Natural killer cell (primary cell): ENCODE measurements at regions not wholly inside any gene's neighbourhood (a gene's known extent, or its start where the extent isn't known, plus 50 kb on each side); places are given as distances from the start of the nearest gene placed in this dataset.

ENCODE experiments used
- ATAC-seq, 3 donors: fragments of 150-1000 bp in 2 of 3; fragments of 200-7000 bp in 1 of 3; cut with Tn5 transposase; 1 replicate in 1 of 3; 2 replicates in 2 of 3; pipeline ENCODE4 v1.10.0; 2021; ENCODE audit warnings: mild to moderate bottlenecking in 2 of 3, moderate library complexity in 2 of 3
- DNase-seq, 2 donors: peaks; one replicate each; pipeline versions ENCODE4 v3.0.0 to v3.0.0-alpha.2; 2013 to 2021; ENCODE audit warnings: mixed read lengths in 1 of 2
- H3K27ac ChIP-seq: one replicate; pipeline ENCODE4 v1.5.1; 2013; ENCODE audit warnings: mild to moderate bottlenecking, low read length
- H3K27me3 ChIP-seq: one replicate; pipeline ENCODE4 v1.6.1; 2013; ENCODE audit warnings: low read length; ENCODE audit not compliant: control insufficient read depth, insufficient read depth
- H3K36me3 ChIP-seq: one replicate; pipeline ENCODE4 v1.6.1; 2013; ENCODE audit warnings: low read length; ENCODE audit not compliant: control insufficient read depth, insufficient read depth
- H3K4me1 ChIP-seq: one replicate; pipeline ENCODE4 v1.6.1; 2013; ENCODE audit warnings: low read length; ENCODE audit not compliant: control insufficient read depth, insufficient read depth
- H3K4me3 ChIP-seq: one replicate; pipeline ENCODE4 v1.5.1; 2013; ENCODE audit warnings: low read length
- H3K9me3 ChIP-seq: one replicate; pipeline ENCODE4 v1.6.1; 2013; ENCODE audit warnings: low read length; ENCODE audit not compliant: control insufficient read depth, insufficient read depth
- H3K27ac Mint-ChIP-seq, 2 donors: one replicate each; pipeline ENCODE4 v1.8.0; 2022; ENCODE audit warnings: mild to moderate bottlenecking in 2 of 2, mixed read lengths in 2 of 2, moderate library complexity in 1 of 2
- H3K27me3 Mint-ChIP-seq, 2 donors: one replicate each; pipeline ENCODE4 v1.8.0; 2022; ENCODE audit warnings: low read depth in 2 of 2, mixed read lengths in 2 of 2
- H3K36me3 Mint-ChIP-seq: one replicate; pipeline ENCODE4 v1.8.0; 2022; ENCODE audit warnings: mixed read lengths
- H3K4me1 Mint-ChIP-seq, 2 donors: one replicate each; pipeline ENCODE4 v1.8.0; 2022; ENCODE audit warnings: mixed read lengths in 2 of 2
- H3K4me3 Mint-ChIP-seq: one replicate; pipeline ENCODE4 v1.8.0; 2022; ENCODE audit warnings: mild to moderate bottlenecking, moderate library complexity, mixed read lengths
- H3K9me3 Mint-ChIP-seq, 2 donors: one replicate each; pipeline ENCODE4 v1.8.0; 2022; ENCODE audit warnings: mixed read lengths in 2 of 2
- WGBS: methylation state at CpG from one replicate; pipeline ENCODE4 v1.1.7; 2013; ENCODE audit warnings: missing lambda C conversion rate; ENCODE audit not compliant: insufficient coverage; 5-methylcytosine and 5-hydroxymethylcytosine counted together
- intact Hi-C: fragments of 100-400 bp; cut with micrococcal nuclease; formaldehyde crosslinking; loops from one replicate; pipeline ENCODE4 v1.14.2; 2022
- TF ChIP-seq, protein P1 (sequence below): fragments of 200-600 bp; IDR thresholded peaks from one replicate; pipeline ENCODE4 v1.8.0; 2022; ENCODE audit warnings: antibody characterized with exemption

- ATAC-seq (no peak), DNase-seq (no peak)
- Histone ChIP-seq H3K9me3 (no peaks in the 10 kb centered on the region), H3K4me1 (no peaks in the 10 kb centered on the region), H3K27me3 (no peaks in the 10 kb centered on the region), H3K27ac (no peak overlapping the region), H3K4me3 (no peak overlapping the region), H3K36me3 (no peaks in the 10 kb centered on the region)
- no peak overlapping the region for H3K4me3 Mint-ChIP-seq
- intact Hi-C loops = loop anchor here (10.0 kb wide), 1 partner anchor 56 kb away; no protein-coding TSS in a partner anchor
- H3K27ac Mint-ChIP-seq = no peak overlapping the region
- peaks cover 0 to 3% of the 10 kb centered on the region in 2 donors for H3K27me3 Mint-ChIP-seq
- H3K9me3 Mint-ChIP-seq = peaks cover 6 to 7% of the 10 kb centered on the region in 2 donors
- TF ChIP-seq, protein P1, sequence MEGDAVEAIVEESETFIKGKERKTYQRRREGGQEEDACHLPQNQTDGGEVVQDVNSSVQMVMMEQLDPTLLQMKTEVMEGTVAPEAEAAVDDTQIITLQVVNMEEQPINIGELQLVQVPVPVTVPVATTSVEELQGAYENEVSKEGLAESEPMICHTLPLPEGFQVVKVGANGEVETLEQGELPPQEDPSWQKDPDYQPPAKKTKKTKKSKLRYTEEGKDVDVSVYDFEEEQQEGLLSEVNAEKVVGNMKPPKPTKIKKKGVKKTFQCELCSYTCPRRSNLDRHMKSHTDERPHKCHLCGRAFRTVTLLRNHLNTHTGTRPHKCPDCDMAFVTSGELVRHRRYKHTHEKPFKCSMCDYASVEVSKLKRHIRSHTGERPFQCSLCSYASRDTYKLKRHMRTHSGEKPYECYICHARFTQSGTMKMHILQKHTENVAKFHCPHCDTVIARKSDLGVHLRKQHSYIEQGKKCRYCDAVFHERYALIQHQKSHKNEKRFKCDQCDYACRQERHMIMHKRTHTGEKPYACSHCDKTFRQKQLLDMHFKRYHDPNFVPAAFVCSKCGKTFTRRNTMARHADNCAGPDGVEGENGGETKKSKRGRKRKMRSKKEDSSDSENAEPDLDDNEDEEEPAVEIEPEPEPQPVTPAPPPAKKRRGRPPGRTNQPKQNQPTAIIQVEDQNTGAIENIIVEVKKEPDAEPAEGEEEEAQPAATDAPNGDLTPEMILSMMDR = no peak
- no peaks in the 10 kb centered on the region for H3K4me1 Mint-ChIP-seq
- no peaks in the 10 kb centered on the region for H3K36me3 Mint-ChIP-seq
- WGBS = 89% methylated on average over 6 of the region's 6 CpGs
These were observed 429.7 kb upstream of the KLF4 start for GRCh38 chr9:107919263-107919662.

GRCh38 chr9:107918749-107919148 is 429.2 kb upstream of the KLF4 start:
- intact Hi-C loops = loop anchor here (10.0 kb wide), 1 partner anchor 56 kb away; no protein-coding TSS in a partner anchor
- Mint-ChIP-seq H3K27ac (no peak overlapping the region), H3K27me3 (peaks cover 0 to 3% of the 10 kb centered on the region in 2 donors), H3K36me3 (no peaks in the 10 kb centered on the region), H3K4me3 (no peak overlapping the region), H3K4me1 (no peaks in the 10 kb centered on the region), H3K9me3 (peaks cover 6 to 7% of the 10 kb centered on the region in 2 donors)
- Histone ChIP-seq H3K4me1 (no peaks in the 10 kb centered on the region), H3K36me3 (no peaks in the 10 kb centered on the region), H3K27ac (no peak overlapping the region), H3K9me3 (no peaks in the 10 kb centered on the region), H3K4me3 (no peak overlapping the region), H3K27me3 (no peaks in the 10 kb centered on the region)
- WGBS = 90% methylated on average over 11 of the region's 11 CpGs
- ATAC-seq = no peak
- TF ChIP-seq, protein P1 = no peak
- no peak for DNase-seq

DNA sequence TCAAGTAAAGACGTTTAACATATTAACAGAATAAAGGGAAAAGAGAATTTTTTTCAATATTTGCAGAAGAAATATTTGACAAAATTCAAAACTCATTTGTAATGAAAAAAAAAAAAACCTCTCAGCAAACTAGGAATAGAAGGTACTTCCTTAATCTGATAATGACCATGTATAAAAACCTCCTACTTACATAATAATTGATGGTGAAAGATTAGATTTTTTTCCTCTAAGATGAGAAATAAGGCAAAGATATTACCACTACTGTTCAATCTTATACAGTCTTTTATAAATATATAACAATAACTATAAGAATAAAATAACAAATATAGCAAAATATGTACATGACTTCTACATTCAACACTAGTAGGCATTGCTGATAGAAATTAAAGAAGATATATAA is 424.6 kb upstream of the KLF4 start:
- no peaks in the 10 kb centered on the region for H3K4me1 ChIP-seq
- Mint-ChIP-seq H3K4me1 (no peaks in the 10 kb centered on the region), H3K27me3 (no peaks in the 10 kb centered on the region), H3K36me3 (no peaks in the 10 kb centered on the region), H3K9me3 (peaks cover 6 to 7% of the 10 kb centered on the region in 2 donors), H3K27ac (no peak overlapping the region), H3K4me3 (no peak overlapping the region)
- ATAC-seq (no peak), DNase-seq (no peak)
- no peaks in the 10 kb centered on the region for H3K36me3 ChIP-seq
- H3K9me3 ChIP-seq = no peaks in the 10 kb centered on the region
- intact Hi-C loops = loop anchor here (10.0 kb wide), 1 partner anchor 61 kb away; no protein-coding TSS in a partner anchor
- no CpG with 5 or more reads among the region's 1 CpG for WGBS
- TF ChIP-seq, protein P1 = no peak
- no peak overlapping the region for H3K27ac ChIP-seq
- H3K4me3 ChIP-seq = no peak overlapping the region
- no peaks in the 10 kb centered on the region for H3K27me3 ChIP-seq

DNA sequence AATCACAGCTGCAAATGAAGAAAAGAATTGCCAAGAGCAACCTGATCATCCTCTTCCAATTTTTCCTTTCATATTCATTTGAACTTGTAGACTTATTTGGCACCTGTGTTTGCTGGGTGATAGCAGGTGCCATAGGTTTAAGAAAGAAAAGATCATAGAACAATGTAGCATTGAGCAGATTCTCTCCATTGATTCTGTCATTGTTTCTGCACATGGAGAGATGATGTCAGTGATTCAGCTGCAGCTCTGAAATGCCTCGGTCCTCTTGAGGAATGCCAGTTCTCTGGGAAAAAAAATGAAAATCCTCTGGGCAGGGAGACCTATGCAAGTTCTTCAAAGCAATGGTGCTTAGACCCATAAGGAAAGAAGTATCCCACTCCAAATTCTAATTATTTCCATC is 418.1 kb upstream of the KLF4 start:
- Mint-ChIP-seq H3K4me3 (no peak overlapping the region), H3K27ac (no peak overlapping the region), H3K36me3 (no peaks in the 10 kb centered on the region), H3K9me3 (peaks cover 2 to 9% of the 10 kb centered on the region in 2 donors), H3K4me1 (no peaks in the 10 kb centered on the region), H3K27me3 (no peaks in the 10 kb centered on the region)
- WGBS = 80% methylated on average over 1 of the region's 1 CpG
- Histone ChIP-seq H3K27me3 (no peaks in the 10 kb centered on the region), H3K4me1 (no peaks in the 10 kb centered on the region), H3K27ac (no peak overlapping the region), H3K36me3 (no peaks in the 10 kb centered on the region), H3K9me3 (no peaks in the 10 kb centered on the region), H3K4me3 (no peak overlapping the region)
- TF ChIP-seq, protein P1 = no peak
- DNase-seq (no peak), ATAC-seq (no peak)
- intact Hi-C loops = no loop called here
